Endometrium (tissue), 2 donors: ENCODE measurements at regions not wholly inside any gene's neighbourhood (a gene's known extent, or its start where the extent isn't known, plus 50 kb on each side); places are given as distances from the start of the nearest gene placed in this dataset.

Experiments used
- FAIRE-seq: peaks from 2 replicates; lab custom pipeline; 2012; peaks lifted over from hg19 to GRCh38; lab: Jason Lieb, UNC
- donor health status: control.
- donor health status: control.

DNA sequence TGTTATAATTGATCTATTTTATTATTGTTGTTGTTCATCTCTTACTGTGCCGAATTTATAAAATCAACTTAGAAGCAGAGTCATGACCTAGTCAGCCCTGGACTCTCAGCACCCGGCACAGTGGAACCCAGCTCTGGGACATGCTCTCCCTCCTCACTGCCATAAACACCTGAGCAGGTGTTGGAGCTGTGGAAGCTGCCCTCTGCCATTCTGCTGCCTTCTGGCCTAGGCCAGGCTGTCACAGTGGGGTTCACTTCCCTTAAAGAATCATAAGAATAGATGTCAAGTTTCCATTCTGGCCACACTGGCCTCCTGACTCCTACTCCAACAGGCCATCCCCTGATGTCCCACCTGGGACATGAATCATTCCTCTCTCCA lies 192.2 kb downstream of the ZFP36L2 start:
- FAIRE-seq, result no peak

DNA sequence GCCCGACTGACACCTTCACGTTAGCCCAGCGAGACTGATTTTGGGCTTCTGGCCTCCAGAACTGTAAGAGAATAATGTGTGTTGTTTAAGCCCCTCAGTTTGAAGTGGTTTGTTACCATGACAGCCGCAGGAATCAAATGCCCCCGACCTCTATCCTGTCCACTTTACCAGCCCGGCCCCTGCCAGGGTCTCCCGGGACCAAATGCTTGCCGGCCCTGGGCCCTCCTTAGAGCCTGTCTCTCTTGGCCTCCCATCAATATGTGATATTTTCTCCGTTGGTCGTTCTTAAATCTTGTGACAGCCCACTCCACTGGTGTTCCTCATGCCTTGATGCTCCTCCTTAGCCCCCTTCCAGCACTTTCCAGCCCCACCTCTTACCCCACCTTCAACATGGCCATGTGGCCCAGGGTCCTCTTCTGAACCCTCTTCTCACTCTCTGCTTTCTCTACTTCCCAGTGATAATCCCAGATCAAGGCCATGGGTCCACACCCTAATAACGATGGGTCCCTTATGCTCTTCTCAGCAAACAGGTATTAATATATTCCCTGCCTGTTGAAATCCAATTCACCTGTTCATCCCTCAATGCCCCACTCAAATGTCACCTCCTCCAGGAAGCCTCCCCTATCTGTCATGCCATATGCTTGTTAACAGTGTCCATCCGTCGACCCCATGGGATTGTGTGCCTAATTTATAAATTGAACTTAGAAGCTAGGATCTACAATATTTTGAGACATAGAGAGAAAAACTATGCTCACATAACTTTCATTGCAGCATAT lies 192.8 kb downstream of the ZFP36L2 start:
- no peak for FAIRE-seq

DNA sequence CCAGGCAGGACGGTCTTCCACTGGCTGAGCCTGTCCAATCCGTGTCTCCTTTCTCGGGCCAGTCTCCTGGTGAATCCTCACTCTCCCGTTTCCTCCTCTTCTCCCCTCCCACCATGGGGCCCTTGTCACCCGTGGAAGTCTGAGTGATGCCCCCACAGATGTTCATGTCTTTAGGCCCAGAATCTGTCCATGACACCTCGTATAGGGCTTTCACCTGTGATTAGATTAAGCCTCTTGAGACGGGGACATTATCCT lies 193.5 kb downstream of the ZFP36L2 start:
- FAIRE-seq, result no peak

DNA sequence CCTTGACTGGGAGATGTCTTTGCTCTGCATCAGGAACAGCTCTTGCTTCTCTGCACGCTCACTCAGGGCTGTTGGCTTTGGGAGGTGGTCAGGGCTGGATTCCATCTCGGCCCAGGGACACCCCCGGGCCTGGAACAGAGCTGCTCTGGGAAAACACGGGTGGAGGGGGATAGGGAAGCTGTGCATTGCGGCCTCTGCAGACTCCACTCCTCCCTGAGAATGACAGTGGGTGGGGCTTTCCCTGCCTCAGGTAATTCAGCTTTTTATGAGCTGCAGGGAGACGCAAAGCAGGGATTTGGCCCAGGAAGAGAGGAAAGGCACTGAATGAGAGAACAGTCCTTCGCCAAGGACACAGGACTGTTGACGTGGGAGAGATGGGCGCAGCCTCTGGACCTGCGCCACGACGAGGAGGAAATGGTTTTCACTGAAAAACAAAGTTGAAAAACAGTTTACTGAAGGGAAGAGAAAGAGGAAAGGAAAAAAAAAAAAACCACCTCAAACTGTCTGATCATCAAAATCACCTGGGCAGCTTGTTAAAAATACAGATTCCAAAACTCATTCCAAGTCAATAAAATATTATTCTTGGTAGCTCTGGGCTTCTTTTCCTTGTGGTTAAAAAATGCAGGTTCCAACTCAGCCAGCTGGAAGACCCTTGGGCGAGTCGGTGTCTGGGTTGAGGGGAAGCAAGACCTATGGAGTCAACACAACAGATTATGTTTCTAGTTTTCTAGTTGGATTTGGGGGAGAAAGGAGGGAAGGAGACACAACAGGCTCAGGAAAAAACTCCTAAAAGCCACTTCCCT lies 194.0 kb downstream of the ZFP36L2 start:
- FAIRE-seq, result no peak

DNA sequence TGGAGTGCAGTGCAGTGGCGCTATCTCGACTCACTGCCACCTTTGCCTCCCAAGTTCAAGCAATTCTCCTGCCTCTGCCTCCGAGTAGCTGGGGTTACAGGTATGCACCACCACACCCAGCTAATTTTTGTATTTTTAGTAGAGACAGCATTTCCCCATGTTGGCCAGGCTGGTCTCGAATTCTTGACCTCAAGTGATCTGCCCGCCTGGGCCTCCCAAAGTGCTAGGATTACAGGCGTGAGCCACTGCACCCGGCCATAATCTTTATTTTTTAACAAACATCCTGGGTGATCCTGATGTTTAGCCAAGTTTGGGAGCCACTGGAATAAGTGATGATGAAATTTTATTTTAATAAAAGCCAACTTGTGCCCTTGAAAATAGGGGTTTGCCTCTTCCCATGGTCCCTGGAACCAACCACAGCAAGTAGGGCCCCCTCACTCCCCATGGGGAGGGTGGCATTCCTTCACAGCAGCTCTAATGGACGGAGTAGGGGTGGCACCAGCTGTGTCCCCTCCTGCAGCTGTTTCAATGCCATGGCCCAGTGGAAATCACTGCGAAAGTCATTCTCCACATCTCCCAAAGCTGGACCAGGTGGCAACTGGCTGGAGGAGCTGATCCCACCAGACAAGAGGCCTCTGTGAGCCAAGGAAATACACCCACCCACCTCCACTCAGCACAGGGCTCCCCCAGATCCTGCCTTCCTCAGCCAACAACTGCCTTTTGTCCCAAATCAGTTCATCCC lies 194.8 kb downstream of the ZFP36L2 start:
- FAIRE-seq, result no peak

DNA sequence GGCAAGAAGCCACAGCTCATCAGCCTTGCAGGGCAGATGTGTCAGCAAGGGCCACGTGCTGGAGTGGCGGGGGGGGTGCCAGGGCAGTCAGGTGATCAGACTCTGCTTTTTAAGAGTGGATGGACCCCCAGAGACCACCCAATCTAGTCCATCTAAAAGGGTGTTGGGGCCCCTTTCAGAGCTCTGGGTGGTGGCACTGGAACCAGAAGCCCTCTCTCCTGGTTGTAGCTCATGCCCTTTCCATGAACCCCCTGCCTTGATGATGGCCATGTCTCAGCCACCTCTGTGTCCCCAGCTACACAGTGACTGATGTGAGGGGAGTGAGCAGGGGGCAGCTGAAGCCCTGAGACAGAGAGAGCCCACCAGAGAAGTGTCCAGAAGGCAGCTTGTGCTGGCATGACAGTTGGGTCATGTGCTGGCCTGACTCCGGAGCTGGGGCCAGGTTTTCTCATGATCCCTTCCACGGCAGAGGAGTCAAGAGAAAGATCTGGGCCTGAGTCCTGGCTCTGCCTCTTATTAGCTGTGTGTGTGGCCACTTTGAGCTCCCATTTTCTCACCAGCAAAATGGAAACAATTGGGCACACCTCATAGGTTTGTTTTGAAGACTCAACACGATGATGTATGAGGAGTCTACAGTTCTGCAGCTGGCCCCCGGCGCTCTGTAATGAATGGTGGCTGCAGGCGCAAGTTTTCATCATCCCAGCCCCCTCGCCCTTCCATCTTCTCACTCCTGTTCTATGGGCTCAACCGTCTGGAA lies 195.7 kb downstream of the ZFP36L2 start:
- no peak for FAIRE-seq

DNA sequence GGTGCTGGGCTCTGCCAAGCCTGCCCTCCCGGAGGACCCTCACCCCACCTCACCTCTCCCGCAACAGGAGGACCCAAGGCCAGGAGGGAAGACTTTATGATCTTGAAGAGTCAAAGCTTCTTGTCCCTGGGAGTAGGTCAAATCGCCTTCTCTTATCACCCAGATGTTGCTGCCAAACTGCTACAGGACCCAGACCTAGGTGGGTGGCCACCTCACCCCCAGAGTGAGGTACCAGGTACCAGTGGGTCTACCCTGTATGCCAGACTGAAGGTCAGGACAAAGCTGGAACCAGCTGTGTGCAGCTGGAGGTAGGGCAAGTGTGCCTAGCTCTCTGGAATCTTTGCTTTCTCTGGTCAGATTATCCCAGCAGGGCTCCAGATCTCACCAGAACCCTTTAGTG lies 197.2 kb downstream of the ZFP36L2 start:
- FAIRE-seq, result no peak

DNA sequence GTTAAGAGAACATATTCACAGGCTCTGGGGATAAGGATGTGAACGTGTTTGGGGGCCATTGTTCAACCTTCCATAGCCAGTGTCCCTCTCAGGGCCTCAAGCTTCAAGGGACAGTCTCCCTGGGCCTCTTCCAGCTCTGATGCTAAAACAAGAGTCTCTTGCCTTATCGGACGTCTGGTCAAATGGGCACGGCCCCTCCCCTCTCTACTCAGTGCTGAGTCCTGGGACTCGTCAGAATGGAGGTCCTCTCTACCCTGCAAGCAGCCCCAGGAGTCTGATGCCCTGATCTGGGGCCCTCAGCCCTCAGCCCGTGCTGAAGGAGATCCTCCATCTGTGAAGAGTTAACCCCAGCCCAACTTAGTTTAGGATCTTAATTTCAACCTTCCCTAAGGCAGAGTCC lies 198.2 kb downstream of the ZFP36L2 start:
- FAIRE-seq, result no peak

DNA sequence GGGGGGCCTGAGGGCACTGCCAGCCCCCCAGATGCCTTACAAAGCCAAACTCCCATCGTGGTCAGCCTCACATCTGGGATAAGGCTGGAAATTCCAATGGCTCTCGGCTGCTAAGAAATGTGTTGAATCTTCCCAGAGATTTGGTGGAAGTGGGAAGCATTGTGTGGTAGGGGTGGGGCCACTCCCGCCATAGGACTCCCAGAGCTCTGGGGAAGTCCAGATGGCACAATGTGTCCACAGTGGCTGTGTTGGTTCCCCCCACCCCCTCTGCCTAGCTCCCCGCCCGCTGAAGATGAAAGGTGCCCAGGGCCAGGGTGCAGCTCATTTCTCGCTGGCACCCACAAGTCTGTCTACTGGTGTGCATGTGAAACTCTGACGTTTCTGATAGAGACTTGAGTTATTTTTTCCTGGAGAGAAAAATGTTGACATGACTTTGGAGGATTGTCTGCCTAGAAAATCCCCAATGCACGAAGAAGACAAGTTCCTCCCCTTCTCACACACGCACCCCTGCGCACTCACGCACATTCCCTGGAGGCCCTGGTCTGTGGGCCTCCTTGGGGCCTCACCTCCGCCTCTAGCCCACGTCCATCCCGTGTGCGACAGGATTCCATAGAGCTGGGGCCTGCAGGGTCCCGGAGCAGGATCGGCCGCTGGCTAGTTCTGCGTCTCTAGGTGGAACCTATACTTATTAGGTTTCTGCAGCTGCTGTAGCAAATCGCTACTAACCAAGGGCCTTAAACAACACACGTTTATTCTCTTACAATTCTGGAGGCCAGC lies 199.1 kb downstream of the ZFP36L2 start:
- FAIRE-seq, result no peak

DNA sequence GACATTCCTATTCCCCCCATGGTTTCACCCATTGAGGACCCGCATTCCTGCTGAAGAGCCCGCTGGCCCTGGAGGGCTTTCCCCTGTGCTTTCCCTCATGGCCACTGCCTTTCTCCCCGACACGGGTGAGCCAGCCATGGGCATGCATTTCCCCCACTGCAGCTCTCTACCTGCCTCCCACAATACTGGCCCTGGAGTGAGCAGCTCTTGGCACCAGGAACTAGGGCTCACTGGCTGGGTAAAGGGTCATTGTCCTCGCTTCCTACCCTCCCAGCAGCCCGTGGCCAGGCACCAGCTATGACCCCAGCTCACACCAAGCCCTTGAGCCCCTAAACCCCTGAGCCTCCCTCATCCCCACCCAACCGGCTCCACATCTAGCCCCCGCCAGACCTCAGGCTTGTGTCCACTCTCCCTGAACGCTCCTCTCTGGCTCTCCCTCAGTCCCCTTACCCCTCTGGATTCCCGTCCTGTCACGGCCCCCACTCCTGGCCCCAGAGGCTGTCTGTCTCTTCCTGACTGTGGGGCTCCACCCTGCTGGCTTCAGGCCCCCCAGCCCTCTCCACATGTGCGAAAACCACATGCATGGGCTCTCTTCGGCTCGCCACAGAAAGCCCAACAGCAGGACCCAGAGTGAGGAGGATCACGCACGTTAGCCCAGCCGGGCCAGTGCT lies 199.8 kb downstream of the ZFP36L2 start:
- FAIRE-seq, result no peak

DNA sequence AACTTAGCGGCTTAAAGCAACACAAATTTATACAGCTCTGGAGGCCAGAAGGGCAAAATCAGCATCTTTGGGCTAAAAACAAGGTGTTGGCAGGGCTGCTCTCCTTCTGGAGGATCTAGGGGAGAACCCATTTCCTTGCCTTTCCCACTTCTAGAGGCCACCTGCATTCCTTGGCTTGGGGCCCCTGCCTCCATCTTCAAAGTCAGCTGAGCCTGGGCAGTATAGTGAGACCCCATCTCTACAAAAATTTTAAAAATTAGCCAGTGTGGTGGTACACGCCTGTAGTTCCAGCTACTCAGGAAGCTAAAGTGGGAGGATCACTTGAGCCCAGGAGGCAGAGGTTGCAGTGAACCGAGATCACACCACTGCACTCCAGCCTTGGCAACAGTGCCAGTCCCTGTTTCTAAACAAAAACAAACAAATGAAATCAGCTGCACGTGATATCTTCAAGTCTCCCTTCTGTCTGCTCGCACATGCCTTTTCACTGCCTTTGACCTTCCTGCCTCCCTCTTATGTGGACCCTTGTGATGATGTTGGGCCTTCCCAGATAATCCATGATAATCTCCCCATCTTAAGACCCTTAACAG lies 200.6 kb downstream of the ZFP36L2 start:
- FAIRE-seq, result no peak

DNA sequence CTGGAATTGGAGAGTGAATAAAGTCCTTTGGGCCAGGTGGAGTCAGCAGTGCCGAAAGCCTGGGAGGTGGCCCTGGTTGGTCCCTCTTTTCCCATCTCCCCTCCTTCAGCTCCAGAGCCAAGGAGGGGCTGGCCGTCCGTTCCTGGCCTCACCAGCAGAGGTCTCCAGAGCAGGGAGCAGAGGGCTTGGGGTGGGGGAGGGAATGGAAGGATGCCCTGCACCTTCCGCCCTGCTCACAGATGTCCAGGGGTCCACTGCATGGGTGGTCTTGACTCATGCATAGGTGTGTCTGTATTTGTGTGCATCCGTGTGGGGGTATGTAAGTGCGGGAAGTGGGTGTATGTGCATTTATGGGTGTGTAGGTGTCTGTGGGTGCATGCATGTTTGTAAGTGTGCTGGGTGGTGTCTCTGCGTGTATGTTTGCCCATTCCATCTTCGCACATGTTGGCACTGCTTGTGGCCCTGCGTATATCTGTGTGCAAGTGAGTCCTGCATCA lies 201.8 kb downstream of the ZFP36L2 start:
- no peak for FAIRE-seq

DNA sequence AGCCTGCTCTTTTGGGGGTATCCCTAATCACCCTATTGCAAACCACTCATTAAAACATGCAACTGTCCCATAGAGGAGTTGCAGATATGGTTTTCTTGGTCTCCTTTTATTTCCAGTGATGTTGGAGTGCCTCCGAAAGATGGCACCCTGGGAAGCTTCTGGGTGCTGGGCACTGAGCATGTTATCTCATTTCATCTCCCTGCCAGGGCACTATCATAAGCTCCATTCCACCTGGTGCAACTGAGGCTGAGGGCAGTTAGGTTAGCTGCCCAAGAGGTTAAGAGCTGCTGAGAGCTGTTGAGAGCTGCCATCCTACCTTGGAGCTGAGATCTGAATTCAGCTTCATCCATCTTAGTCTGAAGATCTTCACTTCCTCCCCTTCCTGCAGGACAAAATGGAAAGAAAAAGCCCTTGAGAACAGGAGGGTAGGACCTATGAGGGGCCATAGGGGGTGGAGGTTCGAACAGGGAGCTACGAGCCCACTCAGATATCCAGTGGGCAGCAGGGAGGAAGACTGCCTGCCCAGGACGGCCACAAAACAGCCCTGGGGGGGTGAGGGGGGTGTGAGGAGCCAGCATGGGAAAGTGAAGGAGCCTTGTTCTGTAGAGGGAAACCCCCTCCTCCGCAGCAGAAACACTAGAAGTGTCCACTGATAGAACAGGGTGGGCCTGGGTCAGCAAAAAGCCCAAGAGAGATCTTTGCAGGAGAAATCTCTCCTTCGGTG lies 202.5 kb downstream of the ZFP36L2 start:
- FAIRE-seq, result no peak

DNA sequence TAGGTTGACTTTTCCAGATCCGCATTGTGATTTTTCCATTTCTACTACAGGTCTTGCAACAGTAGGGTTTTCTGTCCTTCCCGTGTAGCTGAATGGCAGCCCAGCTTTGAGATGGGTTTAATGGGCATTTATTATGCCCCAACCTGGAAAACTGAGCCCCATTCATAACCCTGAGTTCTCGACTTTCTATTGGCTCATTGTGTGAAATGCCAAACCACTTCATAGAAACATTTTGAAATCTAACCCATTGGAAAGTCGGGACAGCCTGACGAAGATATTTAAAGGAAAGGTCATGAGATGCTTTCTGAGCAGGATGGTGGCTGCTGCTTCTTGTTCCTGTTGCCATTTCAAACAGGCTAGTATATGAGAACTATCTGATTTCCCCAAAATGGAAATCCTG lies 203.5 kb downstream of the ZFP36L2 start:
- no peak for FAIRE-seq

DNA sequence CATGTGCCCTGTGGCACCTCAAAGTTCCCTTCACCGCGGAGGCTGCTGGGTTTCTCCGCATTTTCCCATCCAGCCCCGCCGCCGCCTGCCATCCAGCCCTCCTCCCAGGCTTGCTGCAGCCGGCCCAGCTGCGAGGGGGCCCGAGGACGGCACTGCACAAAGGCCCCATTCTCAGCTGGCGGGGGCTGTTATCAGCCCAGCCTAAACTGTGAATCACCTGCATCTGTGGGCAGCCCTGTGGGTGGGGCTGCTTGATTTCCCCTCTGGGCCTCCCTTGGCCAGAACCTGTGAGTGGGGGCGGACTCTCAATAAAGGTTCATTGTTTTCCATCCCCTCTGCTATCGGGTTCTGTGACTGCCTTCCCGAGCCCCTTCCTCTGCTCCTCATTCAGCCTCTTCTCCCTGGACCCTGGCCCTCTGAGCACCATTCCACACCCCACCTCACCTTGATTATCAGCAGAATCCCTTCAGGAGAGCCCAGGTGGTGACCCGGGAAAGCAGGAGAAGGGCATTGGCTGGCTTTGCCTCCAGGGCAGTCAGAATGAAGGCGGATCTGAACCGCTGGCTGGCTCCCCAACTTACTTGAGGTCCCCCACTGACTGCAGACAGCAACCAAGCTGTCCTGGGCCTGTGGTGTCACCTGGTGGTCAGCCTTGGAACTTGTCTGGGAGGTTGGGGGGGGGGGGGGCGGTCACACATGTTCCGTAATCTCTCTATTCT lies 204.5 kb downstream of the ZFP36L2 start:
- FAIRE-seq, result no peak

DNA sequence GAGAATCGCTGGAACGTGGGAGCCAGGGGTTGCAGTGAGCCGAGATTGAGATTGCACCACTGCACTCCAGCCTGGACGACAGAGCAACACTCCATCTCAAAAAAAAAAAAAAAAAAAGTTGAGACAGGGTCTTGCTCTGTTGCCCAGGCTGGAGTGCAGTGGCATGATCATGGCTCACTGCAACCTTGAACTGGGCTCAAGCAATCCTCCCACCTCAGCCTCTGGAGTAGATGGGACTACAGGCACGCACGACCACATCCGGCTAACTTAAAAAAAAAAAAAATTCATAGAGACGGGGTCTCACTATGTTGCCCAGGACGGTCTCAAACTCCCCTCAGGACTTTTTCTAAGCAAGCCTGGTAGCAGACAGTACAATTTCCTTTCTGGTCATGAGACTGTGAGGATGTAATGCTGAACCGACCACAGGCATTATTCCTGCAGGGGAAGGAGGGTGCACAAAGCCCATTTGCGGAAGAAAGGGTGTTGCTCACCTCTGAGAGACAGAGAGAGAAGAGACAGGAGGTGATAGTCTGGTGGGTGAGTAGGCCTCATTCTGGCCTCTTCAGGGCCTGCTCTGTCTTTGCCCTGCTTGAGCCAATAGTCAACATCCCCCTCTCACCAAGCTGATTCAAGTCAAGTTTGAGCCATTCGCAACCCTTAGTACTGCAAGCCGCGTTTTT lies 205.3 kb downstream of the ZFP36L2 start:
- FAIRE-seq, result no peak

DNA sequence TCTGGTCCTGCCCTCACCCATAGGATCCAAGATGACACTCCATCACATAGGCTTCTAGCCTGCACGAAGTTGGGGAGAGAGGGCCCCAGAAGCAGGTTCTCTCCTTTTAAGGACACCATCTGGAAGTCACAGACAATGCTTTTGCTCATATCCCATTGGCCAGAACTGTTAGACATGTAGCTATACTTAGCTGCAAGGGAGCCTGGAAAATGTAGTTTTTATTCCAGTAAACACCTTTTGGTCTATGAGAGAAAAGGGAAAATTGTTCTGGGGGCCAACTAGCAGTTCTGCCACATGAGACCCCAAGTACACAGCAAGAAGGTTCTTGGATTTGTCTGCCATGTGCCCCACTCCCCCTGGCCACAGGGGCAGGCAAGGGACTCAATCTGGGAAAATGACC lies 206.1 kb downstream of the ZFP36L2 start:
- FAIRE-seq, result no peak

DNA sequence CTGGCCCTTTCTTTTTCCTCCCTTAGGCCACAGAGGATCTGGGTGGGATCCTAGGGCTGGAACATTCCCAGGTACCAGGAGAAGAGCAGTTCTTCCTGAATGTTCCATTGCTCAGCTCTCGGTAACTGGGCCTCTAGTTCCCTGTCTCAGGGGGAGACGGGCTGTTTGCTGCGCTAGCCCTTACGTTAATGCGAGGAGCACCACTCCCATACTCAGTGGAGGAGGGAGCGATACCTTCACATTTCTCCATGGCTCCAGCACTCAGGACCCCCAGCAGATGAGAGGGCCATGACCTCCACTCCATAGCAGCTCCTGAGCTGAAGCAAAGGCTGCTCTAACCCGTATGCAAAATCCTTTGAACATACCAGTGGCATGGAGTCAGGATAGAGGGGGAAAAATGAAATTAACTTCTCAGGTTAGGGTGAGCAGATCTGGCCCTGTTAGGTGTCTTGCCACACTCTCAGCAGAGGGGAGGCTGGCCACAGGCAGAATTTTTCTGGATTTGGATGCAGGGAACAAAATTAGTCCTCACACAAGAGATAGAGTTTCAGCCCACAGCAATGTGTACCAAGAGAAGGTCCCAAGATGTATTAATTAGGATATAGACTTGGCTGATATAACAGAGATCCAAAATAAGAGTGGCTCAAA lies 206.7 kb downstream of the ZFP36L2 start:
- no peak for FAIRE-seq
